Activated B cell treated with CpG ODN at 0.5 μM for 24 hours (primary cell): ENCODE measurements at regions not wholly inside any gene's neighbourhood (a gene's known extent, or its start where the extent isn't known, plus 50 kb on each side); places are given as distances from the start of the nearest gene placed in this dataset.

Experiments used
- ATAC-seq: fragments of 200-7000 bp; cut with Tn5 transposase; one replicate; pipeline ENCODE4 v1.10.0; 2021; ENCODE audit warnings: low read depth, mild to moderate bottlenecking, moderate library complexity
- CTCF ChIA-PET: fragments of 350-600 bp; sonication (Branson Sonifier 250); formaldehyde crosslinking; loops from one replicate; lab custom pipeline; 2021; ENCODE audit warnings: antibody characterized with exemption; lab: Charles Lee
- POLR2A ChIA-PET: fragments of 350-600 bp; sonication (Branson Sonifier 250); formaldehyde crosslinking; loops from one replicate; lab custom pipeline; 2021; ENCODE audit warnings: antibody characterized with exemption; lab: Charles Lee
- DNase-seq: peaks from one replicate; pipeline ENCODE4 v3.0.0; 2022
- H3K27ac Mint-ChIP-seq: one replicate; pipeline ENCODE4 v1.8.0; 2020; ENCODE audit warnings: mixed read lengths
- H3K27me3 Mint-ChIP-seq: one replicate; pipeline ENCODE4 v1.8.0; 2021; ENCODE audit warnings: mixed read lengths
- H3K36me3 Mint-ChIP-seq: one replicate; pipeline ENCODE4 v1.8.0; 2021; ENCODE audit warnings: low read depth, mixed read lengths
- H3K4me1 Mint-ChIP-seq: one replicate; pipeline ENCODE4 v1.8.0; 2021; ENCODE audit warnings: mixed read lengths
- H3K4me3 Mint-ChIP-seq: one replicate; pipeline ENCODE4 v1.8.0; 2020; ENCODE audit warnings: mild to moderate bottlenecking, mixed read lengths
- H3K9me3 Mint-ChIP-seq: one replicate; pipeline ENCODE4 v1.8.0; 2020; ENCODE audit warnings: mixed read lengths
- intact Hi-C: fragments of 100-400 bp; cut with micrococcal nuclease; formaldehyde crosslinking; loops from one replicate; pipeline ENCODE4 v1.15.1; 2024
- TF ChIP-seq, protein P1 (sequence below): fragments of 200-600 bp; IDR thresholded peaks from one replicate; pipeline ENCODE4 v1.8.0; 2022; ENCODE audit warnings: antibody characterized with exemption, mild to moderate bottlenecking

DNA sequence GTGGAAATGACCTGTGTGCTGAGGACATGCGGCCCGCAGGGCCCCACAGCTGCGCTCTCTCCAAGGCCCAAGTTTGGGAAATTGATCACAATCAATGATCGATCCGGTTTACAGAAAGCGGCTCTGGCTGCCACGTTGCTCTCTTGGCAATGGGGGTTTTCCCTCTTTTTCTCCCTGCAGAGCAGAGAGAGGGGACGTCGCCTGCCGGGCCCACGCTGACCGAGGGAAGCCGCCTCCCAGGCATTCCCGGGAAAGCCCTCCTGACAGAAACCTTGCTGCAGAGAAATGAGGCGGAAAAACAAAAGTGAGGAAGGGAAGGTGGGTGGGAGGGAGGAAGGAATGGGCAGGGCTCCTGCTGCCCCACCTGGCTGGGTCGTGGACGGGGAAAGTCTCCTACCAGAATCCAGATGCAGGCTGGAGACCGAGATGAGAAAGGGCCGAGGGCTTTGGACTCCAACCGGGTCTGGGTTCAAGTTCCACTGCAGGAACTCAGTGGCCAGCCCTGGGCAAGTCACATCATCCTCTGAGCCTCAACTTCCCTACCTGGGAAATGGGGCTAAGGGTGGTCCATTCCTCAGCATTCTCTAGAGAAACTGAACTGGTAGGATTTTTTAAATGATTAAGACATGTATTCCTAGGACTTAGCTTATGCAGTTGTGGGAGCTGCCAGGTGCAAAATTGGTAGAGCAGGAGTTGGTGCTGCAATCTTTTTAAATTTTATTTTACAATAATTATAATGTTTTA is 75.5 kb downstream of the PHETA1 start:
- intact Hi-C loops = no loop called here
- CTCF ChIA-PET = no interaction called here
- POLR2A ChIA-PET = no interaction called here

DNA sequence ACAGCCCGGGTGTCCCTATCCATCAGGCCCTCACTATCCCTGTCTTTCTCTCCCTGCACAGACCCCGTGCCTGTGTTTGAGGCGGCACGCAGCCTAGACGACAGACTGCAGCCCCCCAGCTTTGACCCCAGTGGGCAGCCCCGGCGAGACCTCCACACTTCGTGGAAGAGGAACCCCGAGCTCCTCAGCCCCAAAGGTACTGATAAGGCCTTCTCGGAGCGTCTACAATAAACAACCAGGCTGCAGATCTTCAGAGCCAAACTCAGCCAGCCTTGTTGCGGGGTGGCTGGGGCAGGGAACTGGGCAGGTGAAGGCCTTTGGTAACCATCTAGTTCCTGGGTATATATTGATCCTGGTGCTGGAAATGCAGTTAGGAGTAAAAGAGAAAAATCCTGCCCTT is 77.5 kb downstream of the PHETA1 start:
- no peaks in the 10 kb centered on the region for H3K9me3 Mint-ChIP-seq
- intact Hi-C loops = no loop called here
- H3K27me3 Mint-ChIP-seq = peaks cover 1% of the 10 kb centered on the region
- TF ChIP-seq, protein P1, sequence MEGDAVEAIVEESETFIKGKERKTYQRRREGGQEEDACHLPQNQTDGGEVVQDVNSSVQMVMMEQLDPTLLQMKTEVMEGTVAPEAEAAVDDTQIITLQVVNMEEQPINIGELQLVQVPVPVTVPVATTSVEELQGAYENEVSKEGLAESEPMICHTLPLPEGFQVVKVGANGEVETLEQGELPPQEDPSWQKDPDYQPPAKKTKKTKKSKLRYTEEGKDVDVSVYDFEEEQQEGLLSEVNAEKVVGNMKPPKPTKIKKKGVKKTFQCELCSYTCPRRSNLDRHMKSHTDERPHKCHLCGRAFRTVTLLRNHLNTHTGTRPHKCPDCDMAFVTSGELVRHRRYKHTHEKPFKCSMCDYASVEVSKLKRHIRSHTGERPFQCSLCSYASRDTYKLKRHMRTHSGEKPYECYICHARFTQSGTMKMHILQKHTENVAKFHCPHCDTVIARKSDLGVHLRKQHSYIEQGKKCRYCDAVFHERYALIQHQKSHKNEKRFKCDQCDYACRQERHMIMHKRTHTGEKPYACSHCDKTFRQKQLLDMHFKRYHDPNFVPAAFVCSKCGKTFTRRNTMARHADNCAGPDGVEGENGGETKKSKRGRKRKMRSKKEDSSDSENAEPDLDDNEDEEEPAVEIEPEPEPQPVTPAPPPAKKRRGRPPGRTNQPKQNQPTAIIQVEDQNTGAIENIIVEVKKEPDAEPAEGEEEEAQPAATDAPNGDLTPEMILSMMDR = no peak
- no peak for ATAC-seq
- no peak overlapping the region for H3K4me3 Mint-ChIP-seq
- no peaks in the 10 kb centered on the region for H3K4me1 Mint-ChIP-seq
- ChIA-PET CTCF (interaction anchor here (0.6 kb wide), 1 partner anchor 338 kb away, joined by 3 read pairs; no protein-coding TSS in a partner anchor), POLR2A (interaction anchor here (0.6 kb wide), 1 partner anchor 759 kb away, joined by 3 read pairs; no protein-coding TSS in a partner anchor)
- no peaks in the 10 kb centered on the region for H3K36me3 Mint-ChIP-seq
- no peak for DNase-seq
- no peak overlapping the region for H3K27ac Mint-ChIP-seq

More for the DNA sequence above, 75.5 kb downstream of the PHETA1 start:
- Mint-ChIP-seq H3K27ac (no peak overlapping the region), H3K4me3 (no peak overlapping the region), H3K9me3 (no peaks in the 10 kb centered on the region), H3K36me3 (no peaks in the 10 kb centered on the region), H3K4me1 (no peaks in the 10 kb centered on the region), H3K27me3 (peaks cover 1% of the 10 kb centered on the region)
- ATAC-seq (no peak), DNase-seq (no peak)
- TF ChIP-seq, protein P1 = no peak

DNA sequence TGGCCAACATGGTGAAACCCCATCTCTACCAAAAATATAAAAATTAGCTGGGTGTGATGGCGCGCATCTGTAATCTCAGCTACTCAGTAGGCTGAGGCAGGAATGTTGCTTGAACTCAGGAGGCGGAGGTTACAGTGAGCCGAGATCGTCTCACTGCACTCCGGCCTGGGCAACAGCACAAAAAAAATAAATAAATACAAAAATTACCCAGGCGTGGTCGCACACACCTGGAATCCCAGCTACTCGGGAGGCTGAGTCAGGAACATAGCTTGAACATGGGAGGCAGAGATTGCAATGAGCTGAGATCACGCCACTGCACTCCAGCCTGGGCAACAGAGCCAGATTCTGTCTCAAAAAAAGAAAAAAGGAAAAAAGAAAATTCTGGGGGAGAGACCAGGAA is 80.1 kb downstream of the PHETA1 start:
- DNase-seq (no peak), ATAC-seq (no peak)
- no peak overlapping the region for H3K27ac Mint-ChIP-seq
- TF ChIP-seq, protein P1 = no peak
- POLR2A ChIA-PET = interaction anchor here (0.6 to 0.7 kb wide), 2 partner anchors 18 to 858 kb away, joined by 3 to 4 read pairs; no protein-coding TSS in a partner anchor
- H3K36me3 Mint-ChIP-seq = no peaks in the 10 kb centered on the region
- H3K9me3 Mint-ChIP-seq = no peaks in the 10 kb centered on the region
- H3K27me3 Mint-ChIP-seq = peaks cover 6% of the 10 kb centered on the region
- intact Hi-C loops = no loop called here
- H3K4me1 Mint-ChIP-seq = no peaks in the 10 kb centered on the region
- CTCF ChIA-PET = interaction anchor here (0.7 kb wide), 1 partner anchor 401 kb away, joined by 3 read pairs; no protein-coding TSS in a partner anchor
- no peak overlapping the region for H3K4me3 Mint-ChIP-seq

DNA sequence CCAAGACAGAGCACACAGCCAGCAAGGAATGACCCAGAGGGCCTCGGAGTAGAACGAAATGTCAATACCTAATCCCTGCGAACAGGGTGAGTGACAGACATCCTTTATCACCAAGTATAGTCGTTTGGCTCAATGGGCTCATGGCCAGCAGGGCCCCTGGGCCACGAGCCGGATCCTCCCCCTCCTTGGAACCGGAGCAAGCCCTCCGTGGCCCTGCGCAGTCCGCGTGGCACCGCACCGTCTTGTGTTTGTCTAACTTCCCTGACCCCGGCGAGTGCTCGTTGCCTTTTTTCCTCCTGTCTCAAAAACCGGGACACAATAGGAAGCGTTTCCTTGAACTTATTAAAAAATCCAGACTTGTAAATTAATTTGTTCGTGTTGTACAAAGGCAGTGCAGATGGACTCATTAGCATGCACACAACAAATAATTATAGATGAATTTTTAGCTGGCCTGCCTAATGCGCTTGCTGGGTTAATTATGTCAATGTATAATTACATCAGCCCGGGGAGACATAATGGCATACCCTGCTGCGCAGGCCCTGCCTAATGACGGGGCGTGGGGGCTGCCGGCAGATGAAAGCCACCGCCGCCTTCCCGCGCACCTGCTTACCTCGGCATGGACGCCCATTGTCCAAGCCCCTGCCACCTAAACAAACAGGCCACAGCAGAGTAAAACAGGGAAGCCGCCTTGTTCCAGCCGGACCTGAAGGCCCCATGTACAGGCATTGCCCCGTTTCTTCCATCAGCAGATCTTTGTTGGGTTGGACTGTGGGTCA is 81.6 kb downstream of the PHETA1 start:
- POLR2A ChIA-PET = no interaction called here
- intact Hi-C loops = no loop called here
- DNase-seq (no peak), ATAC-seq (no peak)
- CTCF ChIA-PET = no interaction called here
- TF ChIP-seq, protein P1 = no peak
- Mint-ChIP-seq H3K9me3 (no peaks in the 10 kb centered on the region), H3K36me3 (no peaks in the 10 kb centered on the region), H3K4me3 (no peak overlapping the region), H3K27ac (no peak overlapping the region), H3K27me3 (peaks cover 6% of the 10 kb centered on the region), H3K4me1 (no peaks in the 10 kb centered on the region)

DNA sequence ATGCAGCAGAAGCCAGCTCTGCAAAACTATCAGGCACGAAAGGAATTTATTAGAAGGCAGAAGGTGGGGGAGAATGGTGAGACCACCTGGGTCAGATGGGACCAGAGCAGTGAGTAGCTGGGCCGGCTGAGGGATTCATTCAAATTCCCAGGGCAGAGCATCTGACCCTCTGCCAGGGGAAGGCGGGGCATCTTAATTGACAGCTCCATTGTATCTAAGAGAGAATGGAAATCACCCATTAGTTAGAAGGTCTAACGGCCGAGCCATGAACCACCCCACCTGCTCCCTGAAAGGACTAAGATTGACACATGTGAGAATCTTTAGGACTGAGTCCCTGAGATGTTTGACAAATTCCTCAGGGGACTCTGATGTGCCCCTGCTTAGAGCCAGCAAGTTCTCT is 83.7 kb downstream of the PHETA1 start:
- ATAC-seq (no peak), DNase-seq (no peak)
- Mint-ChIP-seq H3K27me3 (peaks cover 16% of the 10 kb centered on the region), H3K36me3 (no peaks in the 10 kb centered on the region), H3K4me3 (no peak overlapping the region), H3K9me3 (peaks cover 12% of the 10 kb centered on the region), H3K4me1 (no peaks in the 10 kb centered on the region), H3K27ac (no peak overlapping the region)
- ChIA-PET POLR2A (no interaction called here), CTCF (no interaction called here)
- intact Hi-C loops = no loop called here
- TF ChIP-seq, protein P1 = no peak
